ENCODE measurements at regions not wholly inside any gene's neighbourhood (a gene's known extent, or its start where the extent isn't known, plus 50 kb on each side); places are given as distances from the start of the nearest gene placed in this dataset.
A peak's percentile ranks its signal among the peaks of the same experiment; 100 is the strongest.

DNA sequence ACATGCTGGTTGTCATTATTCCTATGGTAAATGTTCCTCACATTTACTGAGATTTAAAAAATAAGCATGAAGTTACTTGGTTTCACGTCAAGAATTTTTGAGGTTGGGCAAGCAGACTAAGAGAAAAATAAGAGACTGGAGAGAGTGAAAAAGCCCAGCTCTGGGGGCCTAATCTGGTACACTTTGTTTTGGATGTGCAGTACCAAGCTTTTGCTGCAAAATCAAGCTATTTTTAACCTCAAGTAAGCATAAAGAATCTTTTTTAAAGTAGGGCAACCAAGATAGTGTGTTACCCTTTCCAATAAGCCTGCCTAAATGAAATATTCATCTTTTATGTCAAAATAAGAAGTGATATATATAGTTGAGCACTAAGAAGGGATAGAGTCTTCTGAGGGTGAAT is 79.4 kb upstream of the ARHGAP20 start:
- H3K4me1 ChIP-seq (ENCODE audit: control insufficient read depth in 4 of 4, insufficient read depth in 4 of 4, low read length in 3 of 4) = no peaks in the 10 kb centered on the region
- WGBS = 86% methylated on average over 1 of the region's 1 CpG
- H3K27ac ChIP-seq (ENCODE audit: low read depth in 1 of 2, low read length in 2 of 2) = no peak overlapping the region
- H3K4me3 ChIP-seq (ENCODE audit: low read depth in 1 of 3, low read length in 3 of 3) = no peak overlapping the region
- no peaks in the 10 kb centered on the region for H3K36me3 ChIP-seq (ENCODE audit: control insufficient read depth in 4 of 4, insufficient read depth in 3 of 4, low read depth in 1 of 4, low read length in 3 of 4)
- DNase-seq (ENCODE audit: low spot score) = no peak
- no peak for TF ChIP-seq TAF1 (conservative IDR thresholded peaks at IDR 0.05)
- no peak for TF ChIP-seq HNF4G (IDR thresholded peaks at IDR 0.05)
- TF ChIP-seq, protein P1, sequence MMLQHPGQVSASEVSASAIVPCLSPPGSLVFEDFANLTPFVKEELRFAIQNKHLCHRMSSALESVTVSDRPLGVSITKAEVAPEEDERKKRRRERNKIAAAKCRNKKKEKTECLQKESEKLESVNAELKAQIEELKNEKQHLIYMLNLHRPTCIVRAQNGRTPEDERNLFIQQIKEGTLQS (IDR thresholded peaks at IDR 0.05) = no peak
- TF ChIP-seq NR2F2 (IDR thresholded peaks at IDR 0.05) = no peak
- no peak for TF ChIP-seq JUND (IDR thresholded peaks at IDR 0.05)
- TF ChIP-seq SP1 (IDR thresholded peaks at IDR 0.05) = no peak
- TF ChIP-seq FOXA2 (IDR thresholded peaks at IDR 0.05) = no peak
- TF ChIP-seq, protein P2, sequence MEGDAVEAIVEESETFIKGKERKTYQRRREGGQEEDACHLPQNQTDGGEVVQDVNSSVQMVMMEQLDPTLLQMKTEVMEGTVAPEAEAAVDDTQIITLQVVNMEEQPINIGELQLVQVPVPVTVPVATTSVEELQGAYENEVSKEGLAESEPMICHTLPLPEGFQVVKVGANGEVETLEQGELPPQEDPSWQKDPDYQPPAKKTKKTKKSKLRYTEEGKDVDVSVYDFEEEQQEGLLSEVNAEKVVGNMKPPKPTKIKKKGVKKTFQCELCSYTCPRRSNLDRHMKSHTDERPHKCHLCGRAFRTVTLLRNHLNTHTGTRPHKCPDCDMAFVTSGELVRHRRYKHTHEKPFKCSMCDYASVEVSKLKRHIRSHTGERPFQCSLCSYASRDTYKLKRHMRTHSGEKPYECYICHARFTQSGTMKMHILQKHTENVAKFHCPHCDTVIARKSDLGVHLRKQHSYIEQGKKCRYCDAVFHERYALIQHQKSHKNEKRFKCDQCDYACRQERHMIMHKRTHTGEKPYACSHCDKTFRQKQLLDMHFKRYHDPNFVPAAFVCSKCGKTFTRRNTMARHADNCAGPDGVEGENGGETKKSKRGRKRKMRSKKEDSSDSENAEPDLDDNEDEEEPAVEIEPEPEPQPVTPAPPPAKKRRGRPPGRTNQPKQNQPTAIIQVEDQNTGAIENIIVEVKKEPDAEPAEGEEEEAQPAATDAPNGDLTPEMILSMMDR (IDR thresholded peaks at IDR 0.05; ENCODE audit: low read depth, low read length, missing input control) = no peak
- no peak for TF ChIP-seq RAD21 (IDR thresholded peaks at IDR 0.05)
- TF ChIP-seq GABPA (IDR thresholded peaks at IDR 0.05 in 1 of 2, conservative IDR thresholded peaks at IDR 0.05 in 1 of 2) = no peak
- TF ChIP-seq RXRA (IDR thresholded peaks at IDR 0.05) = no peak
- TF ChIP-seq HNF4A (conservative IDR thresholded peaks at IDR 0.05) = no peak
- no peak for TF ChIP-seq FOXA1 (IDR thresholded peaks at IDR 0.05)
- TF ChIP-seq EGR1 (IDR thresholded peaks at IDR 0.05; ENCODE audit: low read depth in 2 of 2) = no peak
- H3K9ac ChIP-seq (ENCODE audit: low read depth in 1 of 2, low read length in 2 of 2) = no peak overlapping the region
- H3K9me3 ChIP-seq (ENCODE audit: control insufficient read depth in 4 of 4, low read length in 3 of 4) = no peaks in the 10 kb centered on the region
- H3K27me3 ChIP-seq (ENCODE audit: control insufficient read depth in 4 of 4, insufficient read depth in 4 of 4, low read length in 3 of 4) = no peaks in the 10 kb centered on the region

DNA sequence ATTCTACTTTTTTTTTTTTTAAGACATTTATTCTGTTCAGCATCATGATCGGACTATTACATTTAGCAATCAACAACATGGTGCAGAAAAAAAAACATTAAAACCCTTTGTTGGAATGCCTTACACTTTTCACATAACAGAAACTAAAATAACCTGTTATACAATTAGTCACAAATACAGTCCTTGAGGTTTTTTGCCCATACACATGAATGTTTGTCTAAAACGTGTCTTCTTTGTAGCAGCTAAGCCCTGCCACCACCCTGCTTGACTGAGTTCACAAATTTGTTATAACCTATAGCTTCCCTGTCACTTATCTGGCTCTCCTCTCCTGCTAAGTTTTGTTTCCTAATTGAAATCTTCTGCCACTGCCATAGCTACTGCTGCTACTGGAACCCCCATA is 75.4 kb upstream of the ARHGAP20 start:
- Histone ChIP-seq H3K27ac (ENCODE audit: low read depth in 1 of 2, low read length in 2 of 2) (no peak overlapping the region), H3K9me3 (ENCODE audit: control insufficient read depth in 4 of 4, low read length in 3 of 4) (no peaks in the 10 kb centered on the region), H3K27me3 (ENCODE audit: control insufficient read depth in 4 of 4, insufficient read depth in 4 of 4, low read length in 3 of 4) (no peaks in the 10 kb centered on the region), H3K36me3 (ENCODE audit: control insufficient read depth in 4 of 4, insufficient read depth in 3 of 4, low read depth in 1 of 4, low read length in 3 of 4) (no peaks in the 10 kb centered on the region), H3K4me3 (ENCODE audit: low read depth in 1 of 3, low read length in 3 of 3) (no peak overlapping the region), H3K4me1 (ENCODE audit: control insufficient read depth in 4 of 4, insufficient read depth in 4 of 4, low read length in 3 of 4) (no peaks in the 10 kb centered on the region), H3K9ac (ENCODE audit: low read depth in 1 of 2, low read length in 2 of 2) (no peak overlapping the region)
- TF ChIP-seq GABPA (IDR thresholded peaks at IDR 0.05 in 1 of 2, conservative IDR thresholded peaks at IDR 0.05 in 1 of 2) = no peak
- no peak for TF ChIP-seq RXRA (IDR thresholded peaks at IDR 0.05)
- TF ChIP-seq, protein P3, sequence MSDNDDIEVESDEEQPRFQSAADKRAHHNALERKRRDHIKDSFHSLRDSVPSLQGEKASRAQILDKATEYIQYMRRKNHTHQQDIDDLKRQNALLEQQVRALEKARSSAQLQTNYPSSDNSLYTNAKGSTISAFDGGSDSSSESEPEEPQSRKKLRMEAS (IDR thresholded peaks at IDR 0.05) = no peak
- no peak for TF ChIP-seq FOXA2 (IDR thresholded peaks at IDR 0.05)
- TF ChIP-seq RAD21 (IDR thresholded peaks at IDR 0.05) = no peak
- TF ChIP-seq YY1 (IDR thresholded peaks at IDR 0.05) = no peak
- no peak for TF ChIP-seq FOXA1 (IDR thresholded peaks at IDR 0.05)
- WGBS = 91% methylated on average over 2 of the region's 2 CpGs
- DNase-seq (ENCODE audit: low spot score) = no peak

DNA sequence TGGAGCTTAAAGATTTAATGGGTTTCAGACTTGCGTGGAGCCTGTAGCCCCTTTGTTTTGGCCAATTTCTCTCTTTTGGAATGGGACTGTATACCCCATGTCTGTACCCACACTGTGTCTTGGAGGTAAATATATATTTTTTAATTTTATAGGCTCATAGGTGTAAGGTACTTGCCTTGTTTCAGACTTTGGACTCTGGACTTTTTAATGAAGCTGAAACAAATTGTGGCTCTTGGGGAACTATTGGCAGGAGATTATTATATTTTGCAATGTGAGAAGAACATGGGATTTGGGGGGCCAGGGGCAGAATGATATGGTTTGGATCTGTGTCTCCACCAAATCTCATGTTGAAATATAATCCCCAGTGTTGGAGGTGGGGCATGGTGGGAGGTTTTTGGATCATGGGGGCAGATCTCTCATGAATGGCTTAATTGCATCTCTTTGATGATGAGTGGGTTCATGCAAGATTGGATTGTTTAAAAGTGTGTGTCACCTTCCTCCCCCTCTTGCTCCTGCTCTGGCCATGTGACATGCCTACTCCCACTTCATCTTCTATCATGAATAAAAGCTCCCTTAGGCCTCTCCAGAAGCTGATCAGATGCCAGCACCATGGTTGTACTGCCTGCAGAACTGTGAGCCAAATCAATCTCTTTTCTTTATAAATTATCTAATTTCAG is 74.1 kb upstream of the ARHGAP20 start:
- no peak for TF ChIP-seq RAD21 (IDR thresholded peaks at IDR 0.05)
- TF ChIP-seq HNF4A (conservative IDR thresholded peaks at IDR 0.05) = peak; percentile 63 to 66
- Histone ChIP-seq H3K4me1 (ENCODE audit: control insufficient read depth in 4 of 4, insufficient read depth in 4 of 4, low read length in 3 of 4) (no peaks in the 10 kb centered on the region), H3K4me3 (ENCODE audit: low read depth in 1 of 3, low read length in 3 of 3) (no peak overlapping the region), H3K9ac (ENCODE audit: low read depth in 1 of 2, low read length in 2 of 2) (no peak overlapping the region), H3K27ac (ENCODE audit: low read depth in 1 of 2, low read length in 2 of 2) (no peak overlapping the region), H3K36me3 (ENCODE audit: control insufficient read depth in 4 of 4, insufficient read depth in 3 of 4, low read depth in 1 of 4, low read length in 3 of 4) (no peaks in the 10 kb centered on the region), H3K27me3 (ENCODE audit: control insufficient read depth in 4 of 4, insufficient read depth in 4 of 4, low read length in 3 of 4) (no peaks in the 10 kb centered on the region), H3K9me3 (ENCODE audit: control insufficient read depth in 4 of 4, low read length in 3 of 4) (no peaks in the 10 kb centered on the region)
- no peak for DNase-seq (ENCODE audit: low spot score)
- 100% methylated on average over 1 of the region's 1 CpG for WGBS
